ENCODE measurements at regions not wholly inside any gene's neighbourhood (a gene's known extent, or its start where the extent isn't known, plus 50 kb on each side); places are given as distances from the start of the nearest gene placed in this dataset.

DNA sequence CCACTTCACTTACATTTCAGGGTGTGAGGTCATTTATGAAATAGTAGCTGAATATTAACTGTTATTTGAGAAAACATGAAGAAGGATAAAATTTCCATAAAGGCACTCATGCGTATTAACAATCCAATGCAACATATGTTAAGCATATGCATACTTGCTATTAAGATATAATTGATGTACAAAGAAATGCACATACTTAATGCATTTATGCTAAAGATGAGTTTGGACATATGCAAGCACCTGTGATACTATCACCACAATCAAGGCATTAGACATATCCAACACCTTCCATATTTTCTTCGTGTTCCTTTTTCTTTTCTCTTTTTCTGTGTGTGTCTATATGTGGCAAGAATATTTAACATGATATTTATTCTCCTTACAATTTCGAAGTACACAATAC lies 464.8 kb upstream of the BRINP3 start:
- TF ChIP-seq, protein P1, sequence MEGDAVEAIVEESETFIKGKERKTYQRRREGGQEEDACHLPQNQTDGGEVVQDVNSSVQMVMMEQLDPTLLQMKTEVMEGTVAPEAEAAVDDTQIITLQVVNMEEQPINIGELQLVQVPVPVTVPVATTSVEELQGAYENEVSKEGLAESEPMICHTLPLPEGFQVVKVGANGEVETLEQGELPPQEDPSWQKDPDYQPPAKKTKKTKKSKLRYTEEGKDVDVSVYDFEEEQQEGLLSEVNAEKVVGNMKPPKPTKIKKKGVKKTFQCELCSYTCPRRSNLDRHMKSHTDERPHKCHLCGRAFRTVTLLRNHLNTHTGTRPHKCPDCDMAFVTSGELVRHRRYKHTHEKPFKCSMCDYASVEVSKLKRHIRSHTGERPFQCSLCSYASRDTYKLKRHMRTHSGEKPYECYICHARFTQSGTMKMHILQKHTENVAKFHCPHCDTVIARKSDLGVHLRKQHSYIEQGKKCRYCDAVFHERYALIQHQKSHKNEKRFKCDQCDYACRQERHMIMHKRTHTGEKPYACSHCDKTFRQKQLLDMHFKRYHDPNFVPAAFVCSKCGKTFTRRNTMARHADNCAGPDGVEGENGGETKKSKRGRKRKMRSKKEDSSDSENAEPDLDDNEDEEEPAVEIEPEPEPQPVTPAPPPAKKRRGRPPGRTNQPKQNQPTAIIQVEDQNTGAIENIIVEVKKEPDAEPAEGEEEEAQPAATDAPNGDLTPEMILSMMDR (IDR thresholded peaks at IDR 0.05): no peak
- no peak for TF ChIP-seq RORB (CRISPR knock-in tag; IDR thresholded peaks at IDR 0.05)
- TF ChIP-seq ZNF121 (CRISPR knock-in tag; IDR thresholded peaks at IDR 0.05): no peak
- TF ChIP-seq, protein P2, sequence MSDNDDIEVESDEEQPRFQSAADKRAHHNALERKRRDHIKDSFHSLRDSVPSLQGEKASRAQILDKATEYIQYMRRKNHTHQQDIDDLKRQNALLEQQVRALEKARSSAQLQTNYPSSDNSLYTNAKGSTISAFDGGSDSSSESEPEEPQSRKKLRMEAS (CRISPR knock-in tag; IDR thresholded peaks at IDR 0.05): no peak
- TF ChIP-seq, protein P3, sequence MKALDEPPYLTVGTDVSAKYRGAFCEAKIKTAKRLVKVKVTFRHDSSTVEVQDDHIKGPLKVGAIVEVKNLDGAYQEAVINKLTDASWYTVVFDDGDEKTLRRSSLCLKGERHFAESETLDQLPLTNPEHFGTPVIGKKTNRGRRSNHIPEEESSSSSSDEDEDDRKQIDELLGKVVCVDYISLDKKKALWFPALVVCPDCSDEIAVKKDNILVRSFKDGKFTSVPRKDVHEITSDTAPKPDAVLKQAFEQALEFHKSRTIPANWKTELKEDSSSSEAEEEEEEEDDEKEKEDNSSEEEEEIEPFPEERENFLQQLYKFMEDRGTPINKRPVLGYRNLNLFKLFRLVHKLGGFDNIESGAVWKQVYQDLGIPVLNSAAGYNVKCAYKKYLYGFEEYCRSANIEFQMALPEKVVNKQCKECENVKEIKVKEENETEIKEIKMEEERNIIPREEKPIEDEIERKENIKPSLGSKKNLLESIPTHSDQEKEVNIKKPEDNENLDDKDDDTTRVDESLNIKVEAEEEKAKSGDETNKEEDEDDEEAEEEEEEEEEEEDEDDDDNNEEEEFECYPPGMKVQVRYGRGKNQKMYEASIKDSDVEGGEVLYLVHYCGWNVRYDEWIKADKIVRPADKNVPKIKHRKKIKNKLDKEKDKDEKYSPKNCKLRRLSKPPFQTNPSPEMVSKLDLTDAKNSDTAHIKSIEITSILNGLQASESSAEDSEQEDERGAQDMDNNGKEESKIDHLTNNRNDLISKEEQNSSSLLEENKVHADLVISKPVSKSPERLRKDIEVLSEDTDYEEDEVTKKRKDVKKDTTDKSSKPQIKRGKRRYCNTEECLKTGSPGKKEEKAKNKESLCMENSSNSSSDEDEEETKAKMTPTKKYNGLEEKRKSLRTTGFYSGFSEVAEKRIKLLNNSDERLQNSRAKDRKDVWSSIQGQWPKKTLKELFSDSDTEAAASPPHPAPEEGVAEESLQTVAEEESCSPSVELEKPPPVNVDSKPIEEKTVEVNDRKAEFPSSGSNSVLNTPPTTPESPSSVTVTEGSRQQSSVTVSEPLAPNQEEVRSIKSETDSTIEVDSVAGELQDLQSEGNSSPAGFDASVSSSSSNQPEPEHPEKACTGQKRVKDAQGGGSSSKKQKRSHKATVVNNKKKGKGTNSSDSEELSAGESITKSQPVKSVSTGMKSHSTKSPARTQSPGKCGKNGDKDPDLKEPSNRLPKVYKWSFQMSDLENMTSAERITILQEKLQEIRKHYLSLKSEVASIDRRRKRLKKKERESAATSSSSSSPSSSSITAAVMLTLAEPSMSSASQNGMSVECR (CRISPR knock-in tag; IDR thresholded peaks at IDR 0.05; ENCODE audit: borderline replicate concordance): no peak
- TF ChIP-seq TP53 (CRISPR knock-in tag; IDR thresholded peaks at IDR 0.05): no peak
- TF ChIP-seq MYBL2 (CRISPR knock-in tag; IDR thresholded peaks at IDR 0.05): no peak
- no peak for TF ChIP-seq MXD4 (CRISPR knock-in tag; IDR thresholded peaks at IDR 0.05; ENCODE audit: borderline replicate concordance)
- TF ChIP-seq FOXK1 (CRISPR knock-in tag; IDR thresholded peaks at IDR 0.05): no peak
